ENCODE measurements at regions not wholly inside any gene's neighbourhood (a gene's known extent, or its start where the extent isn't known, plus 50 kb on each side); places are given as distances from the start of the nearest gene placed in this dataset.

GRCh38 chr11:110973401-110973980 is 261.3 kb upstream of the ARHGAP20 start:
- no peak for TF ChIP-seq POLR2AphosphoS5 (IDR thresholded peaks at IDR 0.05)
- no peak for TF ChIP-seq CTCF (IDR thresholded peaks at IDR 0.05 in 8 of 11, conservative IDR thresholded peaks at IDR 0.05 in 3 of 11)
- TF ChIP-seq POLR2A (IDR thresholded peaks at IDR 0.05): no peak

All from spleen (tissue), 7 donors.